ENCODE measurements at regions not wholly inside any gene's neighbourhood (a gene's known extent, or its start where the extent isn't known, plus 50 kb on each side); places are given as distances from the start of the nearest gene placed in this dataset.

DNA sequence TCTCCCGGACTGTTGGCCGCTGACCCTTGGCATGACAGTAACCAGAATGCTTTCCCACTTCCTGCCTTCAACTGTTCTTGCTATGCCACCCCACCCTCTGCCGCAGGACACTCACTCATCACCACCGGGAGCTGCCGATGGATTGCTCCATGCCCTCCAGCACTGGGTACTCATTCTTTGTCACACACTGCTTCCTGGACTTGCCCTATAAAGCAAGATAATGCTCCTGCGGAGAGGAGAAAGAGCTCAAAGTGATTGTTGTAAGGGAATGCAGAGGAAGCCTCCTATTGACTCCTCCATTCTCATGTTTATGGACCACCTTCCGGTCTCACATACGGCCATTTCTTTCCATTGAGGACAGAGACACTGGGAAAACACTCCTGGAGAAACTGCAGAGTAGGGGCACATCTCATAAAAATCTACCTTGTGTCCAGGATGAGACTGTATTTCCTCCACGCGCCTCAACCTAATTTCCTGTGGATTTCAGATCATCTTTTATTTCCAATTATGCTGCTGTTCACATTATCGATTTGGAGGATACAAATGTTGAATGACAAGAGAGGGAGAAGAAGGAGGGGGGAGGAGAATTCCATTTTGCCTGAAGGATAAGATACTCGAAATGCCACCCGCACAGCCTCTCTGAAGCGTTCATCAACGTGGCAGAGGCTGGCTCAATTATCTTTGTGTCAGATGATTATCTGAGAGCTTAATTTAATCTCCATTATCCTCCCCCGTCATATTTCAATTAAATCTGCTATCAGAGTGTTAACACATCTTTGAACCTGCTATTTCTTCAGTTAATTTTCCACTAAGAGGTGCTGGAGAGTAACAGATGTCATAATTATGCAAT lies 486.1 kb upstream of the SALL1 start:
- TF ChIP-seq, protein P1, sequence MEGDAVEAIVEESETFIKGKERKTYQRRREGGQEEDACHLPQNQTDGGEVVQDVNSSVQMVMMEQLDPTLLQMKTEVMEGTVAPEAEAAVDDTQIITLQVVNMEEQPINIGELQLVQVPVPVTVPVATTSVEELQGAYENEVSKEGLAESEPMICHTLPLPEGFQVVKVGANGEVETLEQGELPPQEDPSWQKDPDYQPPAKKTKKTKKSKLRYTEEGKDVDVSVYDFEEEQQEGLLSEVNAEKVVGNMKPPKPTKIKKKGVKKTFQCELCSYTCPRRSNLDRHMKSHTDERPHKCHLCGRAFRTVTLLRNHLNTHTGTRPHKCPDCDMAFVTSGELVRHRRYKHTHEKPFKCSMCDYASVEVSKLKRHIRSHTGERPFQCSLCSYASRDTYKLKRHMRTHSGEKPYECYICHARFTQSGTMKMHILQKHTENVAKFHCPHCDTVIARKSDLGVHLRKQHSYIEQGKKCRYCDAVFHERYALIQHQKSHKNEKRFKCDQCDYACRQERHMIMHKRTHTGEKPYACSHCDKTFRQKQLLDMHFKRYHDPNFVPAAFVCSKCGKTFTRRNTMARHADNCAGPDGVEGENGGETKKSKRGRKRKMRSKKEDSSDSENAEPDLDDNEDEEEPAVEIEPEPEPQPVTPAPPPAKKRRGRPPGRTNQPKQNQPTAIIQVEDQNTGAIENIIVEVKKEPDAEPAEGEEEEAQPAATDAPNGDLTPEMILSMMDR (IDR thresholded peaks at IDR 0.05), result no peak

DNA sequence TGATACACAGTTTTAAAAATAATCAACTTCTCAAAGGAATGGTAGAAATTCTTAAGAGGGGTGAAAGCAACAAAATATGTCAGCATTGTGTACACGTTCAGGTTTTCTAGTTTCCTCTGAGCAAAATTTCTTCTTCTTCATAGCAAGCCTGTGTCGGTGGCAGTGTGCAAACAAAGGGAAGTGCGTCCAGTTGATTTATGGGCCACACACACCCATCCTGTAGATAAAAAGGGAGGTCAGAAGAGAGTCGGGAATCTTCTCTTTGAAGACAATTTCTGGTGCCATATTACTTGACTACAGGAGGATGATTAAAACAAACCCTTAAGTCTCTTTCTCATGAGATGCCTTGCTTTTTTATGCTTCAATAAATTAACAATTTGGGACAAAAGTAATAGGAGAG lies 484.1 kb upstream of the SALL1 start:
- H3K27ac ChIP-seq, result no peak overlapping the region
- H3K4me1 ChIP-seq, result no peaks in the 10 kb centered on the region
- no peak overlapping the region for H3K4me3 ChIP-seq
- no peaks in the 10 kb centered on the region for H3K36me3 ChIP-seq
- H3K9me3 ChIP-seq, result no peaks in the 10 kb centered on the region
- TF ChIP-seq, protein P1 (IDR thresholded peaks at IDR 0.05), result no peak
- no peak for DNase-seq (ENCODE audit: low spot score)
- H3K27me3 ChIP-seq, result no peaks in the 10 kb centered on the region

More for the DNA sequence above, 486.1 kb upstream of the SALL1 start:
- H3K27me3 ChIP-seq, result no peaks in the 10 kb centered on the region
- H3K4me1 ChIP-seq, result no peaks in the 10 kb centered on the region
- no peak overlapping the region for H3K27ac ChIP-seq
- H3K36me3 ChIP-seq, result no peaks in the 10 kb centered on the region
- H3K4me3 ChIP-seq, result no peak overlapping the region
- no peaks in the 10 kb centered on the region for H3K9me3 ChIP-seq
- no peak for DNase-seq (ENCODE audit: low spot score)

DNA sequence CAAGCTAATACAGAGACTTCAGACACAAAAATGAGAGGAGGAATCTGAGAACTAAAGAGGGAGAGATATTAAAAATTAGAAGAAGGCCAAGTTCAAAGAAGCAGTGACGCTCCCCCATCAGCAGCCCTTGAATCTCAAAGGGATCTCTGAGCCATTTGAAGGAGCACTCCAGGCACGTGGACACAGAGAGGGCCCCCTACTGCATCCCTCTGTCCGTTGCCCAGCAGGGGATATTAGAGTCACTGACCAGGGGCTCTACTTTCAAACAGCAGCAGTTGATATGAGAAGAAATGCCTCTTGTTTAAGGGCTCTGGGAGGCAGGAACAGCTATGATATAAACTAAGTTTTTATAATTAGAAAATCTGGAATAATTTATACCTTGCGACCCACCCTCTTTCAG lies 479.0 kb upstream of the SALL1 start:
- no peaks in the 10 kb centered on the region for H3K27me3 ChIP-seq
- H3K36me3 ChIP-seq, result no peaks in the 10 kb centered on the region
- no peaks in the 10 kb centered on the region for H3K9me3 ChIP-seq
- TF ChIP-seq, protein P1 (IDR thresholded peaks at IDR 0.05), result no peak
- no peak overlapping the region for H3K27ac ChIP-seq
- no peak overlapping the region for H3K4me3 ChIP-seq
- DNase-seq (ENCODE audit: low spot score), result no peak
- no peaks in the 10 kb centered on the region for H3K4me1 ChIP-seq

DNA sequence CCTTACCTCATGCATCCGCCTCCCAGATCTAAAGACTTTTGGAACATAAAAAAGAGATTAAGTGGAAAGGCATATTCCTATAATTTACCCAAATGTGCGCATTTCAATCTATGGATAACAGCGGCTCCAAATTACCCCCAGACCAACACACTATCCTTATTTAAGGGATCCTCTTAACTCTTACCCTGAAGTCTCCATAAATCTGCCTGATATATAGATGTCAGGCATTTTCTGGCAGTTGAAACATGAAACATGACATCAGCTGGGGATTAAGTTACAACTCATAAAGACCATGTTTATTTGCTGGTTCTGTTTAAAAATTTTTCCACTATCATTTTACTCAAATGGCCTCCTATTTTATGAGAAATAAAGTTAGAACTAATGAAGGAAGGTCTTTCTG lies 478.5 kb upstream of the SALL1 start:
- Histone ChIP-seq H3K27me3 (no peaks in the 10 kb centered on the region), H3K4me3 (no peak overlapping the region), H3K27ac (no peak overlapping the region), H3K36me3 (no peaks in the 10 kb centered on the region), H3K4me1 (no peaks in the 10 kb centered on the region), H3K9me3 (no peaks in the 10 kb centered on the region)
- no peak for DNase-seq (ENCODE audit: low spot score)
- TF ChIP-seq, protein P1 (IDR thresholded peaks at IDR 0.05), result no peak

DNA sequence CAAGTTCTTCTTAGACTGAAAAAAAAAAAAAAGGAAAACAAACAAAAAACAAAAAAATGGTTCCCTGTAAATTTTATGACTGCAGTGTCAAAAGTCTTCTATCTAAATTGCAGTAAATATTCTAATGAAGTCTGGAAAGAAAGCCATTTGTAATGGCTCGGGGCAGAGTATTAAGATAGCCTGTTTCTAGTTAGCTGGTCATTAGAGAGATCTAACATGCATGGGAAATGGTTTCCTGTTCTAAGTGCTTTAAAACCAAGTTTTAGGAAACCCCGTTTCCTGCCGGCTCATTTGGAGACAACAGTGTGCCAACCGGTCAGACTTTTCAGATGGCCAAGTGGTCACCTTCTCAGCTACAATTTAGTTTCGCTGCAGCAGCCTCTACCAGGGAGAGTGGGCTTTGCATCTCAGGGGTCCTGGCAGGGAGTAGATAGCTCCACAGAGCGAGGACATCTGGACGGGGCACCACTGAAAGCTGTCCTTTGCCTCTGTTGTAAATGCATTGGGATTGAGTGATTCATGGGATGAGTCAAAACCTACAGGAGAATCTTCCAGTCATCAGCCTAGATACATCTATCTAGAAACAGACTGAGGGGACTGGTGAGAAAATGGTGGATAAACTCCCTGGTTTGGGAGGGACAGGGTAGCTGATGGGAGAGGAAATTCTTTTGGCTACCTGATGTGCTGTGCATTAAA lies 473.2 kb upstream of the SALL1 start:
- no peaks in the 10 kb centered on the region for H3K9me3 ChIP-seq
- no peaks in the 10 kb centered on the region for H3K36me3 ChIP-seq
- no peaks in the 10 kb centered on the region for H3K27me3 ChIP-seq
- TF ChIP-seq, protein P1 (IDR thresholded peaks at IDR 0.05), result no peak
- H3K4me3 ChIP-seq, result no peak overlapping the region
- H3K27ac ChIP-seq, result no peak overlapping the region
- no peak for DNase-seq (ENCODE audit: low spot score)
- no peaks in the 10 kb centered on the region for H3K4me1 ChIP-seq
